ENCODE measurements at regions not wholly inside any gene's neighbourhood (a gene's known extent, or its start where the extent isn't known, plus 50 kb on each side); places are given as distances from the start of the nearest gene placed in this dataset.
"Not testable (repeated sequence)": the region's sequence is repeated elsewhere in the genome, so short reads cannot be mapped to it uniquely, and the experiment has no call there.

GRCh38 chr4:64969081-64969480 is 559.8 kb upstream of the TECRL start:
- no peak for DNase-seq (ENCODE audit: low read depth)

GRCh38 chr4:64967286-64967685 is 558.0 kb upstream of the TECRL start:
- DNase-seq (ENCODE audit: low read depth): no peak

DNA sequence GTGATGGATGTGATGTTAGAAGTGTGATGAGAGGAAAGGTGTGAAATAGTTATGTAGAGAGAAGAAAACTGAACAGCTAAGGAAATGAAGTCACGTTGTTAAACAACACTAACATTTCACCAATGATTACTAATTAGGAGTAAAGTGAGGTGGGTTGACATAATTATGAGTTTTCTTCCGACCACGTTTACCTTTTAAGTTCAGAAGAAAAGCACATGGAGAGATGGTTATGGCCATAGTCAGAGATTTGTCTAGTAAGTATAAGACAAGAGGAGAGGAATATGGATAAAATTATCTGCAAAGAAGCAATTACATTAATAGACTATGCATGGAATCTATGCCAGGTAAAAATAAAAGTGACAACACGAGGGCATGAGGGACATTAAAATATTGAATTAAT is 551.3 kb upstream of the TECRL start:
- DNase-seq (ENCODE audit: low read depth): no peak

DNA sequence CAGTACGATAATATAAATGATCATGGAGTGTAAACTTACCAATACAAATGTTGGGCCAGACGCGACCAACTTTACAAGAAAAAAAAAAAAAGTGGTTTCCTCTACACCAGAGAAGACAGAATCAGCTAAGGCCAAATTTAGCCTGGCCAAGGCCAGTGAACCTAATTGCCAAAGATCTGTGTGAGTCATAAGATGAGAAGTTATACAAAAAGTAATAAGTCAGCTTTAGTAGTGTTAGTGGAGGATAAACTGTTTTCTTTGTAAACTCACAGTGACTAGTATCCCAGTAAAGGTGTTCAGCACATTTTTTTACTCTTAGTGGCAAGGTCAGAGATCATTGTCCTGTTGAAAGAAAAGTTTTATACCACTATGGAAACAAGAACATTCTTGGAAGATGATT is 531.4 kb upstream of the TECRL start:
- no peak for DNase-seq (ENCODE audit: low read depth)

DNA sequence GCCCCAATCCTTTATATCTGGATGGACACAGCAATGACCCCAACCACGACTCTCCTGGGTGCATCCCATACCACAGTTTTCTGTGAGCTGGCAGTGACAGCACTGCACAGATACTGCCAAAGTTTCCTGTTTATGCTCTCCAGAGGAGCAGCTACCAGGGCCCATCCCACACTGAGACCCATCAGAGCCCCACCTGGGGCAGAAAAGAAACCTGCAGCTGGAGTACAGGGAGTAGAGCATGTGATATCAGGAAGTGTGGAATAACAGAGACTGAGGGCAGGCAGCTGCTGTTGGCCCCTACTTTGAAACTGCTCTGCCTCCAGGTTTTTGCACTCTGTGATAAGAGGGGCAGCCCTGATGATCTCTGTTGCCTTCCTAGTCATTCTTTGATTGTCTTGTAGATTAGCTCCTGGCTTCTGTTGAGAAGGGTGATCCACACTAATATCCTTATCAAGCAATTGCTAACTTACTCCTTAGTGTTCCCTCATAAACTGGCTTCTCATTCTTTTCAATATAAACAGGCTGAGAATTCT is 526.3 kb upstream of the TECRL start:
- no peak for DNase-seq (ENCODE audit: low read depth)

DNA sequence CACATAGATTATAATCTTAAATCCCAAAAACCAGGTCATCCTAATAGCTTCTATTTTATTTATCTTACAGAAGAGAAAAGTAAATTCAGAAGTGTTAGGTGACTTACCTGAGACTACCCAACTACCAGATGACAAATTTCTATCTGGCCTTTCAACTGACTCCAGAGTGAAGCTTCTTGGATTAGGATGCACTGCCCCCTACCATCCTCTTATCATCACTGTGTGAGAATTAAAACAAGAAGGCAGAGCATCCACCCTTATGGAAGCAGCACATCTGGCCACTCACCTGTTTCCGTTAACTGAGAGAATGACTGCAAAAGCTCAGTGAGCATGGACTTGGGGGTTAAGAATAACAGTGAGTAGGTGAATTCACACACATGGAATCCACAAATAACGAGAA is 502.6 kb upstream of the TECRL start:
- DNase-seq (ENCODE audit: low read depth): no peak

- DNase-seq (ENCODE audit: low read depth): no peak
These were observed 494.7 kb upstream of the TECRL start for GRCh38 chr4:64903986-64904385.

GRCh38 chr4:64899563-64899962 is 490.3 kb upstream of the TECRL start:
- no peak for DNase-seq (ENCODE audit: low read depth)

GRCh38 chr4:64899030-64899429 is 489.8 kb upstream of the TECRL start:
- not testable (repeated sequence) for DNase-seq (ENCODE audit: low read depth)

GRCh38 chr4:64897683-64898082 is 488.4 kb upstream of the TECRL start:
- no peak for DNase-seq (ENCODE audit: low read depth)

- DNase-seq (ENCODE audit: low read depth): no peak
These were observed 485.8 kb upstream of the TECRL start for GRCh38 chr4:64895031-64895430.

DNA sequence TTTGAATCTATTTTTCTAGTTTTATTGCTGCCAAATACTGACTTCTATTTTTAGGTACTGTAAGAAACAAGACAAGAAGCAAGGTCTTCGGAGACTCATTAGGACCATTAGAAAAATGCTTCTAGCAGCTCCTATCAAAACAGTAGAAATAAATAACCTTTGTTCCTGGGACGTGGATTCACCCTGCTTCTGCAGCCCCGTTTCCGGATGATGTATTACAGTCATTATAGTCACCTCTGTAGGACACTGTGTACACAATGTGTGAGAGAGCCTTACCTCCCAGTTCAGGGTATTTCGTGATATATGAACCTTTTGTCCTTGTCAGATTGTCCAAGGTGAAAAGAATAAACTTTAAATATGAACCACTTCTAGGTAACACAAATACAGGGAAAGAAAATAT is 484.0 kb upstream of the TECRL start:
- DNase-seq (ENCODE audit: low read depth): no peak

GRCh38 chr4:64889906-64890610 is 480.8 kb upstream of the TECRL start:
- no peak for DNase-seq (ENCODE audit: low read depth)

DNA sequence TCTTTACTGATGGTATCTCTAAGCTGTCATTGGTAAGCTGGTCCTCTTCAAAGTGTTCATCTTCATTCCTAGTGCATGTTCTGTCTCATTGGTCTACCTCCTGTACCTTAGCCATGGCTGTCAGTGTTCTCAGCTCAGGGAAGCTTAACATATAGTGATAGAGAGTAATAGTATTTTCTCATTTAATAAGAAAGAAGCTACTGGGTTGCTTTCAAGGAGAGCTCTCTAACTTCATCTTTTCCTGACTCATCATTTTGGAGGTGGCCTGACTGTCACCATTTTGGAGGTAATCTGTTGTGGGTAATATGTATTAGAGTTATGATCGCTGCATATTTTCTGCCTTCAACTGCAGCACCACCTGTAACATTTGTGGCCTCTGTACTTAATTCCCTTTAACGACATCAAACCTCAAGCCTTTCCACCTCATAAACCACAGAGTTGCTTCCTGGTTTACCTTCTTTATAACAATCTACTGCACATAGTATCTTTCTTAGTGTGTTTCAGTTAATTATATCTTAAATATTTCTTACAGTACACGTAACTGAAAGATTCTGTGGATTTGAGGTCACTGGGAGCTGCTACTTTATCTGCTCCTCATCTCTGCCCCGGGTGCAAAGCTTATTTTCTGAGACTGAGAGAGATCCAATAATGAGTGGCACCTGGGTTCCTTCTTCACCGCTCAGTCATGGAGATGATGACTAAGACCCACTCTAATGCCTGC is 474.0 kb upstream of the TECRL start:
- DNase-seq (ENCODE audit: low read depth): no peak

DNA sequence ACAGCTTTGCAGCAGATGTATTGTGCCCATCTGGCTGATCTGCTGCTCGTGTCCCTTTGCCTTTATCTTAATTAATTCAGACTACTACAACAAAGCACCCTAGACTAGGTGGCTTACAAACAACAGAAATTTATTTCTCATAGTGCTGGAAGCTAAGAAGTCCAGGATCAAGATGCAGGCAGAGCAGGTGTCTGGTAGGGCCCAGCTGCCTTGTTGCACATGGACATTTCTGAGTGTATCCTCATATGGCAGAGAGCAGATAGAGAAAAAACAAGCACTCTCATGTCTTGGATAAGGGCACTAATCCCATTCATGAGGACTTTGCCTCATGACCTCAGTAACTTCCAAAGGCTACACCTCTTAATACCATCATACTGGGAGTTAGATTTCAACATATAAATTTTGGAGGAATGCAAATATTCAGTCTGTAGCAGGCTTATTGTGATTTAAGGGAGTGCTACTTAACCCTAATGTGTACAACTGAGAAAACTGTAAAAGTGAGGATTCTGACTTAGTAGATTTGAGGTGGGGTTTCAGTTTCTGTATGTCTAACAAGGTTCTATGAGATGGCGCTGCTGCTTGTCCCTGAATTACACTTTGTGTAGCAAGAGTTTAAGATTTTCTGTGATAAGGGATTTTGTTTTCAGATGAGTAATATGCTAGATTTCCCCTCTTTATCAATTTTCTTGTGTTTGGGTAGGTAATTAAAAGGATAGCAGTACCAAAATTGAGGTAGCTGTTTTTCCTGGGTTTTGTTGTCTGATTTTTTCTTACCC is 473.2 kb upstream of the TECRL start:
- no peak for DNase-seq (ENCODE audit: low read depth)

GRCh38 chr4:64880557-64880956 is 471.3 kb upstream of the TECRL start:
- DNase-seq (ENCODE audit: low read depth): no peak

DNA sequence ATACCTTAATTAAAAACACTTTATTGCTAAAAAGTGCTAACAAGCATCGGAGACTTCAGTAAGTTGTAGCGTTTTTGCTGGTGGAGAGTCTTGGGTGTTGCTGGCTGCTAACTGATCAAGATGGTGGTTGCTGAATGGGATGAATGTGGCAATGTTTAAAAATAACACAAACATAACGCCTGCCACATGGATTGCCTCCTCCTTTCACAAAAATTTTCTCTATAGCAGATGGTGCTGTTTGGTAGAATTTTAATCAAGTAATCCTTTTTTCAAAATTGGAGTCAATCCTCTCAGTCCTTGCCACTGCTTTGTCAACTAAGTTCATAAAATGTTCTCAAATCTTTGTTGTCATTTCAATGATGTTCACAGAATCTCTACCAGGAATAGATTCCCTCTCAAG is 466.8 kb upstream of the TECRL start:
- no peak for DNase-seq (ENCODE audit: low read depth)

DNA sequence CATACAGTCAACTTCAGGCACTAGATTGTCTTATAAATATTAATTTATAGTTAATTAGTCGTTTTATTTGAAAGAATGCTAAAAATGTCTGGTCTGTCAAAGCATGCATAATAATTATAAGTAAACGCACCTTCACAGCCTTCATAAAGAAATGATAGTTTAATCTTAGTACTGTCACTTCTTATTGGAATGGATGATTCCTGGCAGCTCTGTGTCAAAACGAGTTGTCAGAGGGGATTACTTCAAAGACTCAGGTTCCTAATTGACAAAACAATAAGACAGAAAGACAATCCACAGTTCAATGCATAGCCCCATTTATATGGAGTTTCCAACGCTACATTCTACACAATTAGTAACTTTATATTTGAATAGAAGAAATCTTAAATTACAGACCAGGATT is 461.3 kb upstream of the TECRL start:
- no peak for DNase-seq (ENCODE audit: low read depth)

GRCh38 chr4:64857815-64858214 is 448.6 kb upstream of the TECRL start:
- no peak for DNase-seq (ENCODE audit: low read depth)

DNA sequence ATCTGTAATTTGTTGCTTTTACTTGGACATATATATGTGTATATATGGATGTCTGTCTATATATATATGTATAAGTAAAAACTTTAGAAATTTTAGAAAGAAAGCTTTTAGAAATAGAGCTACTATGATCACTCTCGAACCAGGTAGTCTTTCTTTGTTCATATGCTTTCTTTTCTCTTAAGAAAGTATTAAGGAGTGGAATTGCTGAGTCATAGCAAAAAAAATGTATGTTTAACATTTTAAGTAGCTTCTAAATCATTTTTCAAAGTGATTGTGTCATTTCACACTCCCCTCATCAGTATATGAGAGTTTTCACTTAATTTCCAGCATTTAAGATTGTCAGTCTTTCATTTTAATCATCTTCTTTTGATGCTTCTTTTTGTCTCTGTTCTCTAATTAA is 447.9 kb upstream of the TECRL start:
- DNase-seq (ENCODE audit: low read depth): no peak

GRCh38 chr4:64846417-64846816 is 437.2 kb upstream of the TECRL start:
- no peak for DNase-seq (ENCODE audit: low read depth)

GRCh38 chr4:64829749-64830148 is 420.5 kb upstream of the TECRL start:
- no peak for DNase-seq (ENCODE audit: low read depth)

- DNase-seq (ENCODE audit: low read depth): no peak
These were observed 415.3 kb upstream of the TECRL start for GRCh38 chr4:64824591-64824990.

Measured in forelimb muscle (tissue), 1 donor.